ENCODE measurements at regions not wholly inside any gene's neighbourhood (a gene's known extent, or its start where the extent isn't known, plus 50 kb on each side); places are given as distances from the start of the nearest gene placed in this dataset.
"Not testable (repeated sequence)": the region's sequence is repeated elsewhere in the genome, so short reads cannot be mapped to it uniquely, and the experiment has no call there.

- no peak for DNase-seq (ENCODE audit: extremely low read depth in 1 of 11, low read depth in 9 of 11, low spot score in 4 of 11)
These were observed 838.5 kb downstream of the DIPK2A start for GRCh38 chr3:144810160-144810559.

GRCh38 chr3:144815655-144816054 lies 844.0 kb downstream of the DIPK2A start:
- DNase-seq (ENCODE audit: extremely low read depth in 1 of 11, low read depth in 9 of 11, low spot score in 4 of 11): peak in 2 of 11 donors; percentile 11 to 21

GRCh38 chr3:144816323-144816722 lies 844.7 kb downstream of the DIPK2A start:
- no peak for DNase-seq (ENCODE audit: extremely low read depth in 1 of 11, low read depth in 9 of 11, low spot score in 4 of 11)

GRCh38 chr3:144818973-144819372 lies 847.4 kb downstream of the DIPK2A start:
- DNase-seq (ENCODE audit: extremely low read depth in 1 of 11, low read depth in 9 of 11, low spot score in 4 of 11): no peak

- not testable (repeated sequence) for DNase-seq (ENCODE audit: extremely low read depth in 1 of 11, low read depth in 9 of 11, low spot score in 4 of 11)
These were observed 848.6 kb downstream of the DIPK2A start for GRCh38 chr3:144820232-144820631.

- DNase-seq (ENCODE audit: extremely low read depth in 1 of 11, low read depth in 9 of 11, low spot score in 4 of 11): no peak
These were observed 849.1 kb downstream of the DIPK2A start for GRCh38 chr3:144820726-144821125.

GRCh38 chr3:144821583-144821982 lies 850.0 kb downstream of the DIPK2A start:
- no peak for DNase-seq (ENCODE audit: extremely low read depth in 1 of 11, low read depth in 9 of 11, low spot score in 4 of 11)

GRCh38 chr3:144822671-144823070 lies 851.0 kb downstream of the DIPK2A start:
- DNase-seq (ENCODE audit: extremely low read depth in 1 of 11, low read depth in 9 of 11, low spot score in 4 of 11): no peak

- DNase-seq (ENCODE audit: extremely low read depth in 1 of 11, low read depth in 9 of 11, low spot score in 4 of 11): no peak
These were observed 860.5 kb downstream of the DIPK2A start for GRCh38 chr3:144831955-144832716.

- DNase-seq (ENCODE audit: extremely low read depth in 1 of 11, low read depth in 9 of 11, low spot score in 4 of 11): peak in 4 of 11 donors; percentile 11 to 34 (median 26)
These were observed 868.4 kb downstream of the DIPK2A start for GRCh38 chr3:144839991-144840390.

DNA sequence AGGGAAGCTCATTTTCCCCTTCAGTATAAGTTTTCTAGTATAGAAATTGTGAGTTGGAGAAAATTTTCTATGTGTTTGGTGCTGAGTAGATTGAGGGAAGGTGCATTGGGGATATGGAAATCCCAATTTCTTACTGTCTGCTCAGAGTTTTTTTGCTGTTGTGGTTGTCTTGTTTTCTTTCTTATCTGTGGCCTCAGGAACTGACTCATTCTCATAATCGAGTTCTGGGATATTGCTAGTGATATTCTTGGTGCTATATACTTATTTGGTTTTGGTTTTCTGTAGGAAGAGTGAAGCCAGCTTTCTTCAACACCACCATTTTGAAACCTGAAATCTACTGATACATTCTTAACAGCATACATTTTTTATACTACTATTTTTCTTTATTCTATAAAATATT lies 869.2 kb downstream of the DIPK2A start:
- no peak for DNase-seq (ENCODE audit: extremely low read depth in 1 of 11, low read depth in 9 of 11, low spot score in 4 of 11)

- no peak for DNase-seq (ENCODE audit: extremely low read depth in 1 of 11, low read depth in 9 of 11, low spot score in 4 of 11)
These were observed 871.5 kb downstream of the DIPK2A start for GRCh38 chr3:144843099-144843498.

GRCh38 chr3:144852999-144853398 lies 881.4 kb downstream of the DIPK2A start:
- no peak for DNase-seq (ENCODE audit: extremely low read depth in 1 of 11, low read depth in 9 of 11, low spot score in 4 of 11)

GRCh38 chr3:144854020-144854419 lies 882.4 kb downstream of the DIPK2A start:
- DNase-seq (ENCODE audit: extremely low read depth in 1 of 11, low read depth in 9 of 11, low spot score in 4 of 11): not testable (repeated sequence)

- DNase-seq (ENCODE audit: extremely low read depth in 1 of 11, low read depth in 9 of 11, low spot score in 4 of 11): no peak
These were observed 887.5 kb downstream of the DIPK2A start for GRCh38 chr3:144859161-144859560.

GRCh38 chr3:144864646-144865045 lies 893.0 kb downstream of the DIPK2A start:
- DNase-seq (ENCODE audit: extremely low read depth in 1 of 11, low read depth in 9 of 11, low spot score in 4 of 11): no peak

GRCh38 chr3:144865948-144866347 lies 894.3 kb downstream of the DIPK2A start:
- no peak for DNase-seq (ENCODE audit: extremely low read depth in 1 of 11, low read depth in 9 of 11, low spot score in 4 of 11)

GRCh38 chr3:144866476-144866875 lies 894.9 kb downstream of the DIPK2A start:
- peak in 9 of 11 donors; percentile 13 to 46 (median 23) for DNase-seq (ENCODE audit: extremely low read depth in 1 of 11, low read depth in 9 of 11, low spot score in 4 of 11)

- no peak for DNase-seq (ENCODE audit: extremely low read depth in 1 of 11, low read depth in 9 of 11, low spot score in 4 of 11)
These were observed 896.9 kb downstream of the DIPK2A start for GRCh38 chr3:144868506-144868905.

GRCh38 chr3:144873066-144873465 lies 901.4 kb downstream of the DIPK2A start:
- DNase-seq (ENCODE audit: extremely low read depth in 1 of 11, low read depth in 9 of 11, low spot score in 4 of 11): no peak

- no peak for DNase-seq (ENCODE audit: extremely low read depth in 1 of 11, low read depth in 9 of 11, low spot score in 4 of 11)
These were observed 903.6 kb downstream of the DIPK2A start for GRCh38 chr3:144875211-144875610.

Measured in renal cortex interstitium (tissue), 11 donors.